EL (cell line): ENCODE measurements at regions not wholly inside any gene's neighbourhood (a gene's known extent, or its start where the extent isn't known, plus 50 kb on each side); places are given as distances from the start of the nearest gene placed in this dataset.

ENCODE experiments used
- DNase-seq: peaks from one replicate; pipeline ENCODE4 v3.0.0-alpha.2; 2016

GRCh38 chr16:9188721-9189120 is 97.3 kb downstream of the HAPSTR1 start:
- DNase-seq, result no peak

- no peak for DNase-seq
Measured at GRCh38 chr16:9191274-9191850, 99.9 kb downstream of the HAPSTR1 start.

DNA sequence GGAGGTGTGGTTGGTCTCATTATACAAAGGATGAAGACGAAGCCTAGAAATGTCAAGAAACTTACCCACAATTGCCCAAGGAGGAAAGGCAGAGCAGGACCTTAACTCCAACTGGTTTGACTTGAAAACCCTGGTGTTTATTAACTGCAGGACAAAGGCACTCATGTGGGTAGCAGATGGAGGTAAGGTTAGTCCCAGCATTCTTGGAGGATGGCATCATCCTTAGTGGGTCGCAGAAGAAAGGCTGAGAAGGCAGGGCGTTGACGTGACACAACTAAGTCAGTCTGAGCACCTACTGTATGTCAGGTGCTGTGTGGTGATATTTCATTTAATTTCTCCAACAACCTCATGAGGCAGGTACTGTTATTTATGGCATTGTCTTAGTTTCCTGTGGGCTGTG is 101.3 kb downstream of the HAPSTR1 start:
- peak; percentile 15 for DNase-seq

- DNase-seq, result no peak
Measured at GRCh38 chr16:9195287-9195686, 103.8 kb downstream of the HAPSTR1 start.

DNA sequence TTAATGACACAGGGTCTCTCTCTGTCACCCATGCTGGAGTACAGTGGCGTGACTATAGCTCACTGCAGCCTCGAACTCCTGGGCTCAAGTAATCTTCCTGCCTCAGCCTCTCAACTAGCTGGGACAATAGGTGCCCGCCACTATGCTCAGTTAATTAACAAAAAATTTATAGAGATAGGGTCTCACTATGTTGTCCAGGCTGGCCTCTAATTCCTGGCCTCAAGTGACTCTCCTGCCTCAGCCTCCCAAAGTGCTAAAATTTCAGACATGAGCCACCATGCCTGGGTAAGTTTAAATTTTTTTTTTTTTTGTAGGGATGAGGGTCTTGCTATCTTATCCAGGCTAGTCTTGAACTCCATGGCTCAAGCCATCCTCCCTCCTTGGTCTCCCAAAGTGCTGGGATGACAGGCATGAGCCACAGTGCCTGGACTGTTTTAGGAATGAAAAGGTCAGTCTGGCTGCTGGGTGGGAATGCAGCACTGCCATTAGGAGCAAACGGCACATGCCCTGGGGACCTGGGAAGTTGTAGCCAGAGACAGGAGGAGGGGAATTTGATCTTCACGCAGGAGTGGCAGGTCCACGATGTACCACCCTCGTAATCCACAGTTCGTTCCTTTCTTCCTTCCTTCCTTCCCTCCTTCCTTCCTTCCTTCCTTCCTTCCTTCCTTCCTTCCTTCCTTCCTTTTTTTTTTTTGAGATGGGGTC is 106.7 kb downstream of the HAPSTR1 start:
- no peak for DNase-seq

DNA sequence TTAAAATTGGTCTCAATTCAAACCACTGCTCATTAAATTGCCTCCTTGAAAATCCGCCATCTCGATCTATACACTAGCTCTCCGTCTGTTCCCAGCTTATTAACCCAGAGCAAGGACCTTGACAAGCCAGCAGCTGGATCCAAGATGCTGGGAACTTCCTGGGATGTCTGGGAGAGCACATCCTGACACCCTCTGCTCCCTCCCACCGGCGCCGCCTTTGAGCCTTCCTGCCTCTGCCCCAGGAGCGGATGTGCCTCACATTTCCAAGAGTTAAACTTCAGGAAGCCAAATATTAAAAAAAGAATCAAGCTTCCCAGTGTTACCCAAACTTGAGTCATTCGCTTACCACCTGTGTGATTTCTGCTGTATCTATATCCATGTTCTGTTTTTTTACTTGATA is 107.9 kb downstream of the HAPSTR1 start:
- DNase-seq, result no peak

DNA sequence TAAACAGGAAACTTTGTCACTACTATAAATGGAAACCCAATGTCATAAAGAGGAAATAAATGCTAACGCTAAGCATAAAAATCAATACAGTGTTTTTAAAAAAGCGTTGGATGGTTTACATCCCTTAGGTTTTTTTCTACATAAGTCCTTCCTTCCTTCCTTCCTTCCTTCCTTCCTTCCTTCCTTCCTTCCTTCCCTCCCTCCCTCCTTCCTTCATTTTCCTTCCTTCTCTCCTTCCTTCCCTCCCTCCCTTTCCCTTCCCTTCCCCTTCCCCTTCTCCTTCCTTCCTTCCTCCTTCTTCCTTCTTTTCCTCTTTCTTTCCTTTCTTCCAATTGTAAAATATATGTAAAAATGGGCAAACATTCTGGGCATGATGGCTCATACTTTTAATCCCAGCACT is 108.3 kb downstream of the HAPSTR1 start:
- DNase-seq, result no peak

DNA sequence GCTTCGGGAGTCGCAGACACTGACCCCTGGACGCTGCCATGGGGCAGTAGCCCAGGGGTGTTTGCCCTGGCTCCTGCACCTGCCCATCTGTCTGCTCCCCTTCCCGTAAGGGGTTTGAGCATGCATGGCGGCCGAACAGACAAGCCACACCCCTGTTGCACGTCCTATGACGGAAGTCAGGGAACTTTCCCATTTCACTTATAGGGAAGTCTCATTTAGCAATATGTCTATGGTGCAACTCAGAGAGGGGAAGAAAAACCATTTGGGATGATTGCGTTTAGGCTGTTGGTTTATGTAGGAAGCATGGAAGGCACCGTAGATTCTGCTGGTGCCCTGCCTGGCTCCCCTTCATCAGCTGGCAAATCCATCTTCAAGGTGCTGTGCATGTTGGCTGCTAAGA is 112.5 kb downstream of the HAPSTR1 start:
- DNase-seq, result no peak

DNA sequence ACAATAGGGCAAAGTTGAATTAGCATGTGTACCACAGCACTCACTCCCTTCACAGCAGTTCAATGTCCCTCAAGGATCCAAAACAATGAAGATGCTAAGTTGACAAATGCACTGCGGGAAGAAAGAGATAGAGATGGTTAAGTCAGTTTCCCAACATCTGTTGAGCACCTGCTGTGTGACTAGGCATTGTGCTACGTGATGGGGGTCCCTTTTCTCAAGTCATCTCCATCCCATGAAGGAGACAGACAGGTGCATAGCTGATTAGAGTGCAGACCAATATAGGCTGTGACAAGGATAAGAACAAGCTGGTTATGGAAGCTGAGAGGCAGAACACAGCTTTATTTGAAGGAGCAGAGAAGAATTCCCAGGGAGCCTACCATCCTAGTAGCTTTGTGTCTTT is 114.2 kb downstream of the HAPSTR1 start:
- DNase-seq, result no peak

DNA sequence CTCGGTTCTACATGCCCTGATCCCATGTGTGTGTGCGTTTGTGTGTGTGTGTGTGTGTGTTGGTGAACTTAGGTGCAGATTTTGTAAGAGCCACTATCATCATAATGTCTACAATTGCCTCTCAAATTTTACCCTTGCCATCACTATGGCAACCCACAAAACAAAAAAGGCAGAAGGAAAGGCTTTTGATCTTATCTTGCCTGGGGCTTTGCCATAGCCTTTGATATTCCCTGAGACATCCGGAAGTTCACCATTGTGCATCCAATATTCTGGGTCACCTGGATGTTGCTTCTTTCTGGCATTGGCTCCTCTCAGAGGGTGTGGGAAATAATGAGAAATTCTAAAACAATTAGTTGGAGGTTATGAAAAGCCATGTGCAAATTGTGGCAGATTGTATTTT is 114.7 kb downstream of the HAPSTR1 start:
- DNase-seq, result no peak

DNA sequence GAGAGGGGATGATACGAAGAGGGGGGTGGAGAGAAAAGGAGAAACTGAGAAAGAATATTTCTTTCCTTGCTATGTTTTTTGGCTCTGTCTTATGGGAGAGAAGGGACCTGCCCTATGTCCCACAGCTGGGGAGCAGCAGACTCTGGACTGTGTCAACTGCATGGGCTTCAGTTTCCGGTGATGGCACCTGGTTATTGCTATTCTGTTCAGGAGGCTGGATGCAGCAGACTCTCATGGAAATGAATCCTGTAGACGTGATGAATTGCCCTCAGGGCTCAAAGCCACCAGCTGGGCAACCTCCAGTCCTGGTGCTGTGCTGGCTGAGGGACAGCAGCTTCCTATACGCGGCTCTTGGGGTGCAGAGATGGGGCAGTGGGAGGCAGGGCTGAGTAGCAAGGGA is 121.2 kb downstream of the HAPSTR1 start:
- DNase-seq, result no peak

GRCh38 chr16:9219813-9220212 is 128.4 kb downstream of the HAPSTR1 start:
- no peak for DNase-seq

DNA sequence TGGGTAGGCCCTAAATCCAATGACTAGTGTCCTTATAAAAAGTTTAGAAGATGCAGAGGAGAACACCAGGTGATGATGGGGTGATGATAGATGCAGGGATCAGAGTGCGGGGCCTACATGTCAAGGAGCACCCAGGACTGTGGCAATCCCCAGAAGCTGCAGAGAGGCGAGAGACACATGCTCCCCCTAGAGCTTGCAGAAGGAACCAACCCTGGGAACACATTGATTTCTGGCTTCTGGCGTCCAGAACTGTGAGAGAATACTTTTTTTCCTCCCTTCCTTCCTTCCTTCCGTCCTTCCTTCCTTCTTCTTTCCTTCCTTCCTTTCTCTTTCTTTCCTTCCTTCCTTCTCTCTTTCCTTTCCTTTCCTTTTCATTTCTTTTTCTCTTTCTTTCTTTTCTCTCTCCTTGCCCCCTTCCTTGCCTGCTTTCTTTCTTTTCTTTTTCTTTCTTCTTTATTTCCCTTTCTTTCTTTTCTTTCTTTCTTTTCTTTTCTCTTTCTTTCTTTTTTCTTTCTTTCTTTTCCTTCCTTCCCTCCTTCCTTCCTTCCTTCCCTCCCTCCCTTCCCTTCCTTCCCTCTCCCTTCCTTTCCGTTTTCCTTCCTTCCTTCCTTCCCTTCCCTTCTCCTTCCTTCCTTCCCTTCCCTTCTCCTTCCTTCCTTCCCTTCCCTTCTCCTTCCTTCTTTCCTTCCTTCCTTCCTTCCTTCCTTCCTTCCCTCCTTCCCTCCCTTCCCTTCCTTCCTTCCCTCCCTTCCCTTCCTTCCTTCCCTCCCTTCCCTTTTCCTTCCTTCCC is 134.3 kb downstream of the HAPSTR1 start:
- DNase-seq, result peak; percentile 11

- DNase-seq, result no peak
Measured at GRCh38 chr16:9226924-9227323, 135.5 kb downstream of the HAPSTR1 start.

- no peak for DNase-seq
Measured at GRCh38 chr16:9231039-9231438, 139.6 kb downstream of the HAPSTR1 start.

GRCh38 chr16:9232102-9232770 is 140.8 kb downstream of the HAPSTR1 start:
- DNase-seq, result no peak

DNA sequence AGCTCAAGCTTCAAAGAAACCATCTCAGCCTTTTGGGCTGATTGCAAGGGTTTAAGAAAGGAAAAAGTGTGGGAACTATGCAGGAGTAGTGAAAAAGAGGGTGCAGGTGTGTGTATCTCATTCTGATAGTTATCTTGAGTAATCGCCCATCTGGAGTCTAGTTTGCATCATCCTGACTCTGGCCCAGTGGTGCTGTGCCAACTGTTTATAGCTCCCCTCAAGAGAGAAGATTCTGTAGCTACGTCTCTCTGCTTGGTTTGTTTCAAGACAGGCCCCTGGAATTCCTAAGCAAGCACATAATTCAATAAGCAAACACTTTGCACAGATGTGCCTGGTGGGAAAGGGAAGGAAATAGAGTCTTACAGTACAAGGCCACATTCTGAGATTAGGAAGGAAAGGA is 144.4 kb downstream of the HAPSTR1 start:
- no peak for DNase-seq

GRCh38 chr16:9236319-9236718 is 144.9 kb downstream of the HAPSTR1 start:
- no peak for DNase-seq

DNA sequence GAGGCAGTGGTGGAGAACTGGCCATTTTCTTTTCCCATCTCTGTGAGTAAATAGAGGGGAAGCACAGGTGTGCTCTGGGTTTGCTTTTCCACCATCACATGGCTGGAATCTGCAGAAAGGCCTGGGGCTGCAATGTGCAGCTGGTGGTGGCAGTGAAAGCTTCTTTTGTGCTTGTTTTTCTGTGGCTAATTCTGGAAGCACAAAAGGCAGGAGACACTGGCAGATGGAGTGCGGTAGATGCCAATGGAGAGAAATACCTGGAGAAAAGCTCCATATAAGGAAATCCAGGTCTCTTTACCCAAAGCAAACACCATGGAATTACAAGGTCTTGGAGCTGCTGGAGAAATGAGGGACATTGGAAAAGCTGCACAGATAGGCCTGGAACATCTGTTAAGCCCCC is 146.9 kb downstream of the HAPSTR1 start:
- DNase-seq, result no peak

DNA sequence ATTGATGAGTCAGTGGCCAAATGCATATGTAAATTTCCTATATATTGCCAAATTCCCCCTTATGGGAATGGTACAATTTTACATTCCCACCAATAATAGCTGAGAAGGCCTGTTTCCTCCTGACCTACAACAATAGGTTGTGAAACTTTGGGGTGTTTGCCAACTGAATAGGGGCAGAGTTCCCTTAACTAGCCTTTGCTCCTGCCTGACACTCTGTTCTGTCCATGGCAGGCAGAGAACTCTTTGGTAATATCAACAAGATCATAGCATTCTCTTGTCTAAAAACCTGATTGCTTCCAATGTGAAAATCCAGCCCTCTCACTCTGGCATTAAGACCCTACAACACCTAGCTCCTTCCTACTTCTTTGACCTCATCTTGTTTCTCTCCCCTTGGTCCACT is 149.7 kb downstream of the HAPSTR1 start:
- DNase-seq, result no peak

DNA sequence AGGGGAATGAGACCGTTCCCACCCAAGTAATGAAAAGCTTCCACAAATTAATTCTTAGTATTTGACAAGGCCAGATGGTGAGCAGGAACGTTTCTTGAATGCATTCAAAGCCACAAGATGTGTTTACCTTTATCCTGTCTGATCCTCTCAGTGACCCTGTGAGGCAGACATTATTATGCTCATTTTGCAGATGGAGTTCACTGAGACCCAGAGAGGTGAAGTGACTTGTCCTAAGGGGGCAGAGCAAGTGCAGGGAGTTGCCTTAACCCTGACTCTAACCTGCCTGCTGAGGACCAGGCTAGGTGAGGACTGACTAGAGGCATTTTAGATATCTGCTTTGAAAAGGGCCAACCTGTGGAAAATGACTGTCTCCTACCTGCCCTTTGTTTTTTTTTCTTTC is 156.7 kb downstream of the HAPSTR1 start:
- no peak for DNase-seq

DNA sequence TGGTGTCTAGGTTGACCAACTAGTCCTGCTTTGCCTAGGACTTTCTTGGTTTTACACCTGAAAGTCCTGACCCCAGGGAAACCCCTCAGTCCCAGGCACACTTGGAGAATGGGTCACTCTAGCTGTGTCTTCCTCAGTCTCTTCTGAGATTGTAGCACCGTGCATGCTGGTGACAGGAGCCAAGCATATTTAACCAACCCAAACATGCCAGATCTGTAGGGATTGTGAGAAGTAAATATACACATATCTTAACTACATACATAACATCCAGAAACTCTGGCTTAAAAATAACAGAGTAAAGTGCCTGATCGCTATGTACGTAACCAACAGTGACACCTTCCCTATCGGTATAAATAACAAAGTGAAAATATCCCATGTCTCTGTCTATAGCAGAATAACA is 158.1 kb downstream of the HAPSTR1 start:
- no peak for DNase-seq

DNA sequence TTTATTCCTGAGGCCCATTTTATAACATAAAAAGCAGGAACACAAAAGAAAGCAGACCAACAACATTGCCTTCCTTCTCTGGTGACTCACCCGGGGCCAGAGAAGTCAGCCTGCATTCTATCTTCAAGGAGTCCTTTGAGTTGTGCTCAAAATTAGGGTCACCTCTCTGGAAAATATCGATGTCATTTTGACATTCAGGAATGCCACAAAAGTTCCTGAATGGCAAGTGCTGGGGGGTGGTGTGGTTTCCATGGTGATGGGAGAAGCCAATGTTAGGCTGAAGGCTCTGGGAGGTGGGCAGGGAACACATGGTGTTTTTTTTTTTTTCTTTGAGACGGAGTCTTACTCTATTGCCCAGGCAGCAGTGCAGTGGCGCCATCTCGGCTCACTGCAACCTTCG is 159.6 kb downstream of the HAPSTR1 start:
- DNase-seq, result no peak

- DNase-seq, result no peak
Measured at GRCh38 chr16:9254863-9255262, 163.4 kb downstream of the HAPSTR1 start.
